KMS-11 (cell line): ENCODE measurements at regions not wholly inside any gene's neighbourhood (a gene's known extent, or its start where the extent isn't known, plus 50 kb on each side); places are given as distances from the start of the nearest gene placed in this dataset.

Source experiments
- H2AFZ ChIP-seq: fragments of 200-600 bp; sonication (generic); 2 replicates; pipeline ENCODE4 v1.6.1; 2016; ENCODE audit warnings: antibody characterized with exemption, mixed run types, low read depth
- H3K27ac ChIP-seq: fragments of 200-600 bp; sonication (generic); 2 replicates; pipeline ENCODE4 v1.6.1; 2016; ENCODE audit warnings: mild to moderate bottlenecking, mixed run types
- H3K27me3 ChIP-seq: fragments of 200-600 bp; sonication (generic); 2 replicates; pipeline ENCODE4 v1.6.1; 2017; ENCODE audit warnings: mild to moderate bottlenecking, low read depth, mixed run types, moderate library complexity; ENCODE audit not compliant: insufficient read depth
- H3K36me3 ChIP-seq: fragments of 200-600 bp; sonication (generic); 2 replicates; pipeline ENCODE4 v1.6.1; 2017; ENCODE audit warnings: mild to moderate bottlenecking, mixed run types; ENCODE audit not compliant: insufficient read depth
- H3K4me1 ChIP-seq: fragments of 200-600 bp; sonication (generic); 2 replicates; pipeline ENCODE4 v1.6.1; 2016; ENCODE audit warnings: mild to moderate bottlenecking, low read depth, mixed run types; ENCODE audit not compliant: poor library complexity, severe bottlenecking
- H3K4me2 ChIP-seq: fragments of 200-600 bp; sonication (generic); 2 replicates; pipeline ENCODE4 v1.7.0; 2016; ENCODE audit warnings: mild to moderate bottlenecking, mixed run types
- H3K4me3 ChIP-seq: fragments of 200-600 bp; sonication (generic); IDR thresholded peaks from 2 replicates; pipeline ENCODE4 v1.6.1; 2017; ENCODE audit warnings: low read depth, low read length, mixed read lengths; ENCODE audit not compliant: insufficient read depth
- H3K79me2 ChIP-seq: fragments of 200-600 bp; sonication (generic); 2 replicates; pipeline ENCODE4 v1.6.1; 2016; ENCODE audit warnings: low read depth, mixed run types; ENCODE audit not compliant: insufficient read depth
- H3K9ac ChIP-seq: fragments of 200-600 bp; sonication (generic); 2 replicates; pipeline ENCODE4 v1.6.1; 2016; ENCODE audit warnings: mild to moderate bottlenecking, mixed run types
- H4K20me1 ChIP-seq: fragments of 200-600 bp; sonication (generic); 2 replicates; pipeline ENCODE4 v1.6.1; 2016; ENCODE audit warnings: mild to moderate bottlenecking, mixed run types; ENCODE audit not compliant: insufficient read depth
- TF ChIP-seq, protein P1 (sequence below): fragments of 200-600 bp; sonication (generic); conservative IDR thresholded peaks from 2 replicates; pipeline ENCODE4 v1.6.1; 2017; ENCODE audit warnings: low read depth, mild to moderate bottlenecking, antibody characterized with exemption, low read length, moderate library complexity, mixed read lengths

GRCh38 chr3:80663426-80663825 is 895.6 kb upstream of the ROBO1 start:
- Histone ChIP-seq H3K9ac (no peak overlapping the region), H3K4me3 (no peak overlapping the region), H3K36me3 (no peaks in the 10 kb centered on the region), H4K20me1 (no peaks in the 10 kb centered on the region), H3K27ac (no peak overlapping the region), H2AFZ (no peak overlapping the region), H3K27me3 (no peaks in the 10 kb centered on the region), H3K4me2 (no peak overlapping the region), H3K4me1 (no peaks in the 10 kb centered on the region), H3K79me2 (no peaks in the 10 kb centered on the region)
- TF ChIP-seq, protein P1, sequence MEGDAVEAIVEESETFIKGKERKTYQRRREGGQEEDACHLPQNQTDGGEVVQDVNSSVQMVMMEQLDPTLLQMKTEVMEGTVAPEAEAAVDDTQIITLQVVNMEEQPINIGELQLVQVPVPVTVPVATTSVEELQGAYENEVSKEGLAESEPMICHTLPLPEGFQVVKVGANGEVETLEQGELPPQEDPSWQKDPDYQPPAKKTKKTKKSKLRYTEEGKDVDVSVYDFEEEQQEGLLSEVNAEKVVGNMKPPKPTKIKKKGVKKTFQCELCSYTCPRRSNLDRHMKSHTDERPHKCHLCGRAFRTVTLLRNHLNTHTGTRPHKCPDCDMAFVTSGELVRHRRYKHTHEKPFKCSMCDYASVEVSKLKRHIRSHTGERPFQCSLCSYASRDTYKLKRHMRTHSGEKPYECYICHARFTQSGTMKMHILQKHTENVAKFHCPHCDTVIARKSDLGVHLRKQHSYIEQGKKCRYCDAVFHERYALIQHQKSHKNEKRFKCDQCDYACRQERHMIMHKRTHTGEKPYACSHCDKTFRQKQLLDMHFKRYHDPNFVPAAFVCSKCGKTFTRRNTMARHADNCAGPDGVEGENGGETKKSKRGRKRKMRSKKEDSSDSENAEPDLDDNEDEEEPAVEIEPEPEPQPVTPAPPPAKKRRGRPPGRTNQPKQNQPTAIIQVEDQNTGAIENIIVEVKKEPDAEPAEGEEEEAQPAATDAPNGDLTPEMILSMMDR = no peak

DNA sequence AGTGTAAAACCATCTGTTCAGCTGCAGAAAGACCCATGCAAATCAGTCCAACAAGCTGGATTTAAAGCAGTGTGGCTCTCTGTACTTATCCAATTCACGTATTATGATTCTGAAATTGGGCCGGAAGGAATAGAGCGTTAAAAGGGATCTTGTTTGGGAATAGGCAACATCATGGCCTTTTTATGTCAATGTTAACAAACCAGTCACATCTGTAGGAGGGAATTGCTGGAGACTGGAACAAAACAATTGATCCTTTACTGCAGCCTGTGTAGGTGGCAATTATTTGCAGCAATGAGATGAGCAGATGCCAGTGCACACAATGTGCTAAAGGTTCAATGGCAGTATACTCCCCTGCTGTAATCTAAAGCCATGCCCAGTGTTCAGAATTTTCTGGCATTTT is 887.4 kb upstream of the ROBO1 start:
- Histone ChIP-seq H3K4me3 (no peak overlapping the region), H4K20me1 (no peaks in the 10 kb centered on the region), H3K4me2 (no peak overlapping the region), H3K9ac (no peak overlapping the region), H3K27ac (no peak overlapping the region), H3K27me3 (no peaks in the 10 kb centered on the region), H3K79me2 (no peaks in the 10 kb centered on the region), H2AFZ (no peak overlapping the region), H3K36me3 (no peaks in the 10 kb centered on the region), H3K4me1 (no peaks in the 10 kb centered on the region)
- TF ChIP-seq, protein P1 = no peak

DNA sequence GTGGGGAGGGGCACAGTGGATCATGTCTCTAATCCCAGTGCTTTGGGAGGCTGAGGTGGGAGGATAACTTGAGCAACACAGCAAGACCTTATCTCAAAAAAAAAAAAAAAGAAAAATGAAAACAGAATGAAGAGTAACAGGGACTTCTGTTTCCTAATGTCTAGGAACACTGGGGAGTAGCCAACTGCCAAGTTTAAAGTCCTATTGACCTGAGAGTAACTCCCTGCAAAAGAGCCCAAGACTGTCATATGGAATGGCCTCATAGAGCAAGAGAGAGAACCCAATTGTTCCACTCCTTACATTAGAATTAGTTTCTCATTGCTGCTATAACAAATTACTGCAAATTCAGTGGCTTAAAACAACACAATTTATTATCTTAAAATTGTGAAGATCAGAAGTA is 881.4 kb upstream of the ROBO1 start:
- H3K27me3 ChIP-seq = no peaks in the 10 kb centered on the region
- H4K20me1 ChIP-seq = no peaks in the 10 kb centered on the region
- H3K4me1 ChIP-seq = no peaks in the 10 kb centered on the region
- no peak overlapping the region for H3K9ac ChIP-seq
- H3K4me3 ChIP-seq = no peak overlapping the region
- no peak overlapping the region for H3K27ac ChIP-seq
- H2AFZ ChIP-seq = no peak overlapping the region
- H3K36me3 ChIP-seq = no peaks in the 10 kb centered on the region
- TF ChIP-seq, protein P1 = no peak
- H3K79me2 ChIP-seq = no peaks in the 10 kb centered on the region
- H3K4me2 ChIP-seq = no peak overlapping the region

GRCh38 chr3:80643421-80643820 is 875.6 kb upstream of the ROBO1 start:
- no peak overlapping the region for H3K4me2 ChIP-seq
- H3K27ac ChIP-seq = no peak overlapping the region
- H3K4me3 ChIP-seq = no peak overlapping the region
- no peaks in the 10 kb centered on the region for H3K27me3 ChIP-seq
- no peak overlapping the region for H2AFZ ChIP-seq
- H3K9ac ChIP-seq = no peak overlapping the region
- H4K20me1 ChIP-seq = no peaks in the 10 kb centered on the region
- no peaks in the 10 kb centered on the region for H3K36me3 ChIP-seq
- H3K4me1 ChIP-seq = no peaks in the 10 kb centered on the region
- H3K79me2 ChIP-seq = no peaks in the 10 kb centered on the region
- TF ChIP-seq, protein P1 = no peak
